Activated T-helper 17 cell treated with anti-CD3 and anti-CD28 coated beads, Interleukin-2, amount 50 U/mL, for 72 hours (primary cell): ENCODE measurements at regions not wholly inside any gene's neighbourhood (a gene's known extent, or its start where the extent isn't known, plus 50 kb on each side); places are given as distances from the start of the nearest gene placed in this dataset.
"Not testable (repeated sequence)": the region's sequence is repeated elsewhere in the genome, so short reads cannot be mapped to it uniquely, and the experiment has no call there.

Experiments
- ATAC-seq: fragments of 150-1000 bp; cut with Tn5 transposase; replicated peaks from 2 replicates; pipeline ENCODE4 v1.10.0; 2021; ENCODE audit warnings: mild to moderate bottlenecking, moderate library complexity
- H3K27ac Mint-ChIP-seq: one replicate; pipeline ENCODE4 v1.8.0; 2022; ENCODE audit warnings: mixed read lengths
- H3K27me3 Mint-ChIP-seq: one replicate; pipeline ENCODE4 v1.8.0; 2022; ENCODE audit warnings: mixed read lengths
- H3K36me3 Mint-ChIP-seq: one replicate; pipeline ENCODE4 v1.8.0; 2022; ENCODE audit warnings: low read depth, mild to moderate bottlenecking, mixed read lengths
- H3K4me1 Mint-ChIP-seq: one replicate; pipeline ENCODE4 v1.8.0; 2022; ENCODE audit warnings: mixed read lengths
- H3K4me3 Mint-ChIP-seq: one replicate; pipeline ENCODE4 v1.8.0; 2022; ENCODE audit warnings: mild to moderate bottlenecking, mixed read lengths
- H3K9me3 Mint-ChIP-seq: one replicate; pipeline ENCODE4 v1.8.0; 2022; ENCODE audit warnings: mixed read lengths

DNA sequence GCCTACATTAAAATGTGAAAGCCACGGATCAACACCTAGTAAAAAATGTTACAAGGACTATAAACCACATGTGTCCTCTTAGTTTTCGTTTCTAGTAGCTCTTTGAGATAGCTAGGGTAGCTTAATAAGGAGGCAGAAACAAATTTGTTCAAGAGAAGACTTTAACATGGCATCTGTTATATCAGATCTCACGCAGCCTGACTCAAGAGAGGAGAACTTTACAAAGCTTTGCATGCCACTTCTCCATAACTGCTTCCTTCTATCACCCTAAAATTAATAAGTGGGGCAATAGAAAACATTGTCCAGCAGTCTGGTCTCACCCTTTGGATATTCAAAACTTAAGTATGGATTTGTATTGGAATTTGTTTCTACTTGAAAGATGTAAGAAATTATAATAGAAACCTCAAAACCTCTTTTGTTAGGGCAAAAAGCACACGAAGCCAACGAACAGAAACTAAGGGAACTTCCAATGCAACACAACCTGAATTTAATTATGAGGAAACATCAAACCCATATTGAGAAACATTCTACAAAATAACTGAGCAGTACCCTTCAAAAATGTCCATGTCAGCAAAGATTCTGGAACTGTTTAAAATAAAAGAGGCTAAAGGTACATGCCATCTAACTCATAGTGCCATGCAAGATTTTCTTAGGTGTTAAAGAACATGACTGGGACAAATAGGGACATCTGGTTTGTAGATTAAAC lies 194.8 kb downstream of the LRIG3 start:
- Mint-ChIP-seq H3K4me1 (no peaks in the 10 kb centered on the region), H3K4me3 (no peak overlapping the region), H3K27ac (no peak overlapping the region), H3K27me3 (no peaks in the 10 kb centered on the region), H3K9me3 (peaks cover 13% of the 10 kb centered on the region), H3K36me3 (no peaks in the 10 kb centered on the region)
- ATAC-seq: no peak

DNA sequence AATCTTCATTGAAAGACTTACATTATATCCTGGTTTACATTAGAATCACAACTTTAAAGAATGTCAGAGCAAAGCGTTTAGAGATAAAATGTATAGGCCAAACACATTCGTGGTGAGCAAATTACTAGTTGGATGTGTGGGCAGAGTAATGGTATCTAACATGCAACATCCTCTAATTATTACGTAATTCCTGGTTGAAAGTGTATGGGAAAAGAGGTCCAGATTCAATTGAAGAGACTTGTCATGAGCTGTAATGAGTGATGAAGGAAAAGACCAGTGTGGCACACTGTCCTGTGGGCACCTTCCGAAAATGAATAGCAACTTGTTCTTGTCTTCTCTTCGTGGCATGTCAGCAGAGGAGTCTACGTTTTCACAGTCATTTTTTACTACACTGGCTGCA lies 192.8 kb downstream of the LRIG3 start:
- H3K27me3 Mint-ChIP-seq: no peaks in the 10 kb centered on the region
- H3K27ac Mint-ChIP-seq: no peak overlapping the region
- no peak overlapping the region for H3K4me3 Mint-ChIP-seq
- no peaks in the 10 kb centered on the region for H3K4me1 Mint-ChIP-seq
- ATAC-seq: no peak
- no peaks in the 10 kb centered on the region for H3K36me3 Mint-ChIP-seq
- peaks cover 16% of the 10 kb centered on the region for H3K9me3 Mint-ChIP-seq

DNA sequence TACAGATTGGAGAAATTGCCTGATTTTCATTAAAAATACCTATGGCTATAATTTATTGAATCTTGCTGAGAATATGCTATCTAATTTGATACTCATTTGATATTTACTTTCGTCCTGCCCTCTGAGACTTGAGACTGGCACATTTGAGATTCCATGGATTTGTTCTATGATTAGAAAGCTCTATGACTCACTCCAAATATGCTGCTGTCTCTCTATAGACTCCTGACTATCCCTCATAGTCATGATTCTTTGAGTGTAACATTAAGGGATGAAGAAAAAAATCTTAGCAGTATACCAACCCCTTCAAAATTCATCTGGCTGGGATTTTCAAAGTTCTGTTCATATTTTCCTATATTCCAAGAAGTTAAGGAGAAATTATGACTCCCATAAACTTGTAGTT lies 191.9 kb downstream of the LRIG3 start:
- Mint-ChIP-seq H3K27me3 (no peaks in the 10 kb centered on the region), H3K4me1 (no peaks in the 10 kb centered on the region), H3K9me3 (peaks cover 16% of the 10 kb centered on the region), H3K36me3 (no peaks in the 10 kb centered on the region), H3K27ac (no peak overlapping the region), H3K4me3 (no peak overlapping the region)
- no peak for ATAC-seq

DNA sequence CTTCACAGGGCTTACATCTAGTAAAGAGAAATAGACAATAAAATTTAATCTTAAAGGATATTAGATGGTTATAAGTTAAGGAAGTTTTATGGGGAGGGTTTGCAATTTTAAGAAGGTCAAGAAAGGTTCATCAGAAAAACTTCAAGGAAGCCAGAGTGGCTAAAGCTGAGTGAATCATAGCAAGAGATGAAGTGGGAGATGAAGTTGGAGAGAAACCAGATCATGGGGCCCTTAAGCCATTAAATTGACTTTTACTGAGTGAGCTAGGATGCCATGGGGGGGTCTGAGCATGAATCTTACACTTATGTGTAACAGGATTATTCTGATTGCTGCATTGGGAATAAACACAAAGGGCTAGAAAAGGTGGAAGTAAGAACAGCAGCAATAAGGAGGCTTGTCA lies 189.2 kb downstream of the LRIG3 start:
- Mint-ChIP-seq H3K27ac (no peak overlapping the region), H3K36me3 (no peaks in the 10 kb centered on the region), H3K9me3 (peaks cover 12% of the 10 kb centered on the region), H3K27me3 (no peaks in the 10 kb centered on the region), H3K4me3 (no peak overlapping the region), H3K4me1 (no peaks in the 10 kb centered on the region)
- ATAC-seq: no peak

DNA sequence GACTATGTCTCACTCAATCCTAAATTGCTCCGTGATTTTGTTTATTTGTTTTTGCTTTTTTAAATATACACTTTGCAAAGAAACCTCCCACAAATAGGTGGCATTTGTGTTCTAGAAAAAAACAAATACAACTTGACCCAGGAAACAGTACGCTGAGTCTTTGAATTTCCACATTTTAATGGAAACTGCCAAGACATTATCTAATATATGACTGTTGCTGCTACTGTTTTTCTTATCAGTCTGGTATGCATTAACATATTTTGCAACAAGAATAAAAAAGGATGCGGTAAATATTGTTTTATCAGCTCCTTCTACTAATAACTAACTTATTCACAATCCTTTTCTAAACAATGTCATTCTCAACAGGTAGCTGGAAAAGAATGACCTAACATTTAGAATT lies 187.4 kb downstream of the LRIG3 start:
- H3K4me3 Mint-ChIP-seq: no peak overlapping the region
- H3K9me3 Mint-ChIP-seq: peaks cover 12% of the 10 kb centered on the region
- H3K4me1 Mint-ChIP-seq: no peaks in the 10 kb centered on the region
- no peak for ATAC-seq
- no peaks in the 10 kb centered on the region for H3K27me3 Mint-ChIP-seq
- no peaks in the 10 kb centered on the region for H3K36me3 Mint-ChIP-seq
- H3K27ac Mint-ChIP-seq: no peak overlapping the region

DNA sequence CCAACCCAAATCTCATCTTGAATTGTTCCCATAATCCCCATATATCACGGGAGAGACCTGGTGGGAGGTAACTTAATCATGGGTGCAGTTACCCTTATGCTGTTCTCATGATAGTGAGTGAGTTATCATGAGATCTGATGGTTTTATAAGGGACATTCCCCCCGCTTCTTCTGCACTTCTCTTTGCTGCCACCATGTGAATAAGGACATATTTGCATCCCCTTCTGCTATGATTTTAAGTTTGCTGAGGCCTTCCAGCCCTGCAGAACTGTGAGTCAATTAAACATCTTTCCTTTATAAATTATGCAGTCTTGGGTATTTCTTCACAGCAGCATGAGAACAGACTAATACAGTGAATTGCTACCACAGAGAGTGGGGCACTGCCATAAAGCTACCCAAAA lies 179.1 kb downstream of the LRIG3 start:
- Mint-ChIP-seq H3K27me3 (no peaks in the 10 kb centered on the region), H3K27ac (no peak overlapping the region), H3K4me1 (no peaks in the 10 kb centered on the region), H3K4me3 (no peak overlapping the region), H3K9me3 (peaks cover 8% of the 10 kb centered on the region), H3K36me3 (no peaks in the 10 kb centered on the region)
- ATAC-seq: no peak

DNA sequence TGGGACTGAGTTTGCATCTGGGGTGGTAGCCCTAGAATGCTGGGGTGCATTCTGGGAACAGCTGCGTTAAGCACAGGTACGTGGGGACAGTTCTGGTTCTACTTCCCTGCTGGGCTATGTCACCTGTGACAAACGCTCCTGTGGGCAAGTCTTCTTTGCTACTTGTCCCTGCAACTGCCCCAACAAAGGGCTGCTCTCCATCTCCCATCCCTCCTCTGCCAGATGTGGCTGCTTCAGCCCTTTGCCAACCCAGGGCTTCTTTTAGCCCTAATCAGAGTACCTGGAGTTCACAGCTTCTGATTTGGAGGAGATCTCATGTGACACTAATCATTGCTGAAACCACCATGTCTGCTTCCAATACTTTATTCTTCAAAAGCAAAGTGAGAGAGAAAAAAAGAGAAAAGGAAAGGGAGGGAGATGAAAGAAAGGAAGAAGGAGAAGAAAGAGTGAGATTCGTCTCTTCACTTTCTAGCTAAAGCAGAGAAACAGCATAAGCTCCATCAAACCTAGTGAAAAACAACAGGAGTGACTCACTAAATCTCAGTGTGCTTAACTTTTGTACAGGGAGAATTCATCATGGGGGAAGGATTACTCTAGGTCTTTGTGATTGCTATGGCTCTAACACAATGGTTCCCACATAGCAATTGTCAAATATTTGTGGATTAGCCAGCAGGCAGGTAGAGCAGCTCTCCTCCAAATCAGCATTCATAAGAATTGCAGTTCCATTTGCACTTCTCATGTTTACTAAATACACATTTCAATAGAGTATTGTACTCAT lies 174.8 kb downstream of the LRIG3 start:
- no peaks in the 10 kb centered on the region for H3K27me3 Mint-ChIP-seq
- no peak overlapping the region for H3K27ac Mint-ChIP-seq
- H3K9me3 Mint-ChIP-seq: peaks cover 13% of the 10 kb centered on the region
- ATAC-seq: no peak
- no peaks in the 10 kb centered on the region for H3K36me3 Mint-ChIP-seq
- H3K4me3 Mint-ChIP-seq: no peak overlapping the region
- no peaks in the 10 kb centered on the region for H3K4me1 Mint-ChIP-seq

DNA sequence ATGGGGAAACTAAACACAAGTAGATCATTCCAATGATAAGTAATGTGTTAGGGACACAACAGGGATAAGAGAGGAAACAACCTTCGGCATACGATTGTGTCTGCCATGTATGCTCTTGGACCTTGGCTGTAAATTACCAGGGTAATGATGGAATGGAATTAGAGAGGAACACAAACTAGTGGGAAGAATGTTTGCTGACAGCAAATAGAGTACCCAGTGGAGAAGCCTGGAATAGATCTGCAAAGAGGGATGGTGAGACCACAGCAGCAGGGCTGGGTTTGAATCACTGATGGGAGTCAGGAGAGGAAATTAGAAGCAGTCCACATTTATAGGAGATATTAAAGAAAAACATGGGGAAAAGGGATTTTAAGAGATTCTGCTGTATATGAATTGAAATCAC lies 172.8 kb downstream of the LRIG3 start:
- no peaks in the 10 kb centered on the region for H3K4me1 Mint-ChIP-seq
- peaks cover 6% of the 10 kb centered on the region for H3K9me3 Mint-ChIP-seq
- H3K27me3 Mint-ChIP-seq: no peaks in the 10 kb centered on the region
- no peak for ATAC-seq
- H3K27ac Mint-ChIP-seq: no peak overlapping the region
- H3K36me3 Mint-ChIP-seq: no peaks in the 10 kb centered on the region
- no peak overlapping the region for H3K4me3 Mint-ChIP-seq

DNA sequence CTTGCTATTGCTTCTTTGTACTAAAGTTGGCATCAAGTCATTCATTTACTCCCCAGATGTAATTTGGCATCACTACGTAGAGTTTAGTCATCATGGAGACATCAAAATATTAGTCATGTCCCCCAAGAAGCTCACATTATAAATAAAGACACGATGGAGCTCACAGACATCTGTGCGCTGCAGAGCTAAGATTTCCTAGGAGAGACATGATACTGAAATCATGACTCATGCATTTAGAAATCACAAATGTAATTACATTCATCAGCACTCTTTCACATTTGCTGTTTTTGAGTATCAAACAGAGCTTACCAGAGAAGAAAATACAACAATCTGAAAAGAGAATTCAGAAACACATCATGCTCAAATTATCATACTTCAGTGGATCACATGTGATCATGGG lies 169.8 kb downstream of the LRIG3 start:
- Mint-ChIP-seq H3K27me3 (no peaks in the 10 kb centered on the region), H3K27ac (no peak overlapping the region), H3K4me1 (no peaks in the 10 kb centered on the region), H3K4me3 (no peak overlapping the region), H3K36me3 (no peaks in the 10 kb centered on the region), H3K9me3 (peaks cover 6% of the 10 kb centered on the region)
- no peak for ATAC-seq

DNA sequence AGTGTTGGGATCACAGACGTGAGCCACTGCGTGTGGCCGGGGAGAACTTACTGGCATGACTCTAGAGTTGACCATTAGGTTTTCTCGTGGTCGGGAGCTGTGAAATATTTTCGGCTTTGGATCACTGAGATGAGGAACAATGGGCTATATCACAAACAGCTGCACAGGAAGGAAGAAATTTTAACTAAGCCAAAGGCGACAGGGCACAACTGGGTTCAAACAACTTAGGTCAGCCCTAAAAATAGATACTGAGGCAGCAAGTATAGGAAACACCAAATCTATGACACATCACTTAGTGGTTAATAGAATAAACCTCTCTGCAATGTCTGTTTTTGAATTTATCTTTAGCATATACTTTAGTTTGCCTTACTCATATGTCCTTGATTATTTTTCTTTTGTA lies 162.9 kb downstream of the LRIG3 start:
- H3K4me3 Mint-ChIP-seq: no peak overlapping the region
- no peaks in the 10 kb centered on the region for H3K4me1 Mint-ChIP-seq
- no peak overlapping the region for H3K27ac Mint-ChIP-seq
- no peaks in the 10 kb centered on the region for H3K27me3 Mint-ChIP-seq
- H3K36me3 Mint-ChIP-seq: no peaks in the 10 kb centered on the region
- peaks cover 4% of the 10 kb centered on the region for H3K9me3 Mint-ChIP-seq
- ATAC-seq: no peak

DNA sequence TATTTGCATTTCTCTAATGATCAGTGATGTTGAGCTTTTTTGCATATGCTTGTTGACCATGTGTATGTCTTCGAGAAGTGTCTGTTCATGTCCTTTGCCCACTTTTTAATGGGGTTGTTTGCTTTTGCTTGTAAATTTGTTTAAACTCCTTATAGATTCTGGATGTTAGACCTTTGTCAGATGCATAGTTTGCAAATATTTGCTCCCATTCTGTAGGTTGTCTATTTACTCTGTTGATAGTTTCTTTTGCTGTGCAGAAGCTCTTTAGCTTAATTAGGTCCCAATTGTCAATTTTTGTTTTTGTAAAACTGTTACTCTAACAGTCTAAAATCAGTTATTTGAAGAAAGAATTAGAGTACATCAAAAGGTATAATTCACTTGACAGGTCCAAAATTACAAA lies 160.6 kb downstream of the LRIG3 start:
- H3K4me1 Mint-ChIP-seq, H3K4me3 Mint-ChIP-seq, H3K9me3 Mint-ChIP-seq, H3K27ac Mint-ChIP-seq, H3K36me3 Mint-ChIP-seq, H3K27me3 Mint-ChIP-seq, ATAC-seq: not testable (repeated sequence)

DNA sequence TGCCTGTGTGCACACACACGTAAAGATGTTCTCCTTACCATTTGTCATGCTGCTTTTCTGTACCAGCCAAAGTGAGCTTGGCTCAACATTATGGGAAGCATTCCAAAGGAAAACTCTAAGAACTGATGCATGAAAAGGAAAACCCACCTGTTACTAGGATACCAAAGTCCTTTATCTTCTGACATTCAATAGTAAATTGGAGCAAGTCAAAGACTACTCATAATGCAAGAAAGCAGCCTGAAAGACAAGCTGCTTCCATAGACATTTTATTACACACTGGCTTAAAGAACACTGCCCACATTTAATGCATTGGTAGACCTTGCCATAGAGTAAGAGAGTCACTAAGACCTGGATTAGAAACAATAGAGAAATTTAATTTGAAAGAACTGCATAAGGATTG lies 159.0 kb downstream of the LRIG3 start:
- ATAC-seq: no peak
- no peaks in the 10 kb centered on the region for H3K27me3 Mint-ChIP-seq
- H3K4me3 Mint-ChIP-seq: no peak overlapping the region
- peaks cover 6% of the 10 kb centered on the region for H3K9me3 Mint-ChIP-seq
- H3K36me3 Mint-ChIP-seq: no peaks in the 10 kb centered on the region
- no peak overlapping the region for H3K27ac Mint-ChIP-seq
- H3K4me1 Mint-ChIP-seq: no peaks in the 10 kb centered on the region

DNA sequence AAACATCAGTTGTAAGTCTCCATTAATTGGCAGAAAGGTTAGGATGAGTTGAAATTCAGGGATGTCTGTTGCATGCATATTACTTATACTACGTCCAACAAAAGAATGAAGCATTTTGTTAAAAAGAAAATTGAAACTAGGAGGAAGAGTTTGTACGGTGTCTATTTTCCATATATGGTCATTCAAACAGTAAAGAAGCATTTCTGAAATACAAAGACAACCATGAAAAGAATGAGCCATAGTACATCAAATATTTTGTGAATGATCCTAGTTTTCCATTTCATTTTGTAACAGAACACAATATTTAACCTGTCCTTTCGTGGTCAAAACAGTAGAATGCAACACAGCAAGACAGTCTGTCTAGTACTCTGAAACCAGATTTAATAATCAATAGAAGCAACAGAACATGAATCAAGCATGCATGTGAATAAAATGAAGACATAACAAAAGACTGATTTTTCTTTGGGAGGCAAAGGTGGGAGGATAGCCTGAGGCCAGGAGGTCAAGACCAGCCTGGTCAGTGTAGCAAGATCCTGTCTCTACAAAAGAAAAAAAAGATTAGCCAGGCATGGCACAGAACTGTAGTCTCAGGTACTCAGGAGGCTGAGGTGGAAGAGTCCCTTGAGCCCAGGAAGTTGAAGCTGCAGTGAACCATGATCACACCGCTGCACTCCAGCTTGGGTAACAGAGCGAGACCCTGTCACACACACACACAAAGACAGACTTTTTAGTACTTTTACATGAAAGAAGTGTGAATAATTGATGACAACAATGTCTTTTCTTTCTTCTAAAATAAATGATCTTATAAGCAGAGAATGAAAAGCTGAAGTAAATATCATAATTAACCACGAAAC lies 156.0 kb downstream of the LRIG3 start:
- Mint-ChIP-seq H3K27me3 (no peaks in the 10 kb centered on the region), H3K4me3 (no peak overlapping the region), H3K36me3 (no peaks in the 10 kb centered on the region)

DNA sequence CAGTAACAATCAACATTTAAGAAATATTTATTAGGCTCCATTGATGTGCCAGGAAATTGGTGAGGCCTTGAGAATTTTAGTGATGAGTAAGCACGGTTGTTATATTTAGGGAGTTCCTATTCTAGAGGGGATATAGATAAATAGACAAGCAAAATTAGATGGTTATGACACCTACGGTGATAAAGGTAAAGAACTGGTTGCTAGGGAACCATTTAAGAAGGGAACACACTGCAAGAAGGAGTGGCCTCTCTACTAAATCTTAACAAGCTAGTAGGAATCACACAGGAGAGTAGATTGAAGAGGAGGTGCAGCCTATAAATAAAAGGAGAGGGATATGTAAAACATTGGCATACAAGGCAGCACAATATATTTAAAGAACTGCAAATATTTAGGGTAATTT lies 155.2 kb downstream of the LRIG3 start:
- Mint-ChIP-seq H3K27ac (no peak overlapping the region), H3K36me3 (no peaks in the 10 kb centered on the region), H3K4me1 (no peaks in the 10 kb centered on the region), H3K27me3 (no peaks in the 10 kb centered on the region), H3K9me3 (peaks cover 10% of the 10 kb centered on the region), H3K4me3 (no peak overlapping the region)
- ATAC-seq: no peak

More for the DNA sequence above, 156.0 kb downstream of the LRIG3 start:
- no peak overlapping the region for H3K27ac Mint-ChIP-seq
- H3K4me1 Mint-ChIP-seq: no peaks in the 10 kb centered on the region
- ATAC-seq: no peak
- peaks cover 10% of the 10 kb centered on the region for H3K9me3 Mint-ChIP-seq
